BJ (cell line): ENCODE measurements at regions not wholly inside any gene's neighbourhood (a gene's known extent, or its start where the extent isn't known, plus 50 kb on each side); places are given as distances from the start of the nearest gene placed in this dataset.

Experiments
- CTCF ChIA-PET: fragments of 350-600 bp; formaldehyde crosslinking; extraction: SDS; loops from one replicate; lab custom pipeline; 2021; ENCODE audit warnings: antibody characterized with exemption, inconsistent platforms; lab: Yijun Ruan, JAX
- POLR2A ChIA-PET: fragments of 300-600 bp; sonication (Branson Sonifier 250); formaldehyde crosslinking; extraction: SDS; loops from one replicate; lab custom pipeline; 2021; ENCODE audit warnings: antibody characterized with exemption; lab: Charles Lee
- DNase-seq: peaks from one replicate; pipeline ENCODE4 v3.0.0-alpha.2; 2011; ENCODE audit warnings: low read depth
- H3K27me3 ChIP-seq: 2 replicates; pipeline ENCODE4 v1.6.0; 2011; ENCODE audit warnings: low read length; ENCODE audit not compliant: control insufficient read depth, insufficient read depth
- H3K36me3 ChIP-seq: 2 replicates; pipeline ENCODE4 v1.5.1; 2011; ENCODE audit warnings: low read length; ENCODE audit not compliant: control insufficient read depth, insufficient read depth
- H3K4me3 ChIP-seq: 2 replicates; pipeline ENCODE4 v1.5.1; 2011; ENCODE audit warnings: low read depth, mild to moderate bottlenecking, control low read depth, low read length
- CTCF ChIP-seq: IDR thresholded peaks from 2 replicates; pipeline ENCODE4 v1.5.1; 2011; ENCODE audit warnings: low read depth, mild to moderate bottlenecking, control low read depth, inconsistent platforms, low read length, moderate library complexity; ENCODE audit not compliant: insufficient read depth

GRCh38 chr7:30232391-30232790 is 52.0 kb upstream of the ZNRF2 start:
- no peak overlapping the region for H3K4me3 ChIP-seq
- no peak for DNase-seq
- no peaks in the 10 kb centered on the region for H3K36me3 ChIP-seq
- ChIA-PET CTCF (no interaction called here), POLR2A (interaction anchor here (0.6 kb wide), 1 partner anchor 112 kb away, joined by 7 read pairs; no protein-coding TSS in a partner anchor)
- no peak for TF ChIP-seq CTCF
- H3K27me3 ChIP-seq: peaks cover 9% of the 10 kb centered on the region
